ENCODE measurements at regions not wholly inside any gene's neighbourhood (a gene's known extent, or its start where the extent isn't known, plus 50 kb on each side); places are given as distances from the start of the nearest gene placed in this dataset.

DNA sequence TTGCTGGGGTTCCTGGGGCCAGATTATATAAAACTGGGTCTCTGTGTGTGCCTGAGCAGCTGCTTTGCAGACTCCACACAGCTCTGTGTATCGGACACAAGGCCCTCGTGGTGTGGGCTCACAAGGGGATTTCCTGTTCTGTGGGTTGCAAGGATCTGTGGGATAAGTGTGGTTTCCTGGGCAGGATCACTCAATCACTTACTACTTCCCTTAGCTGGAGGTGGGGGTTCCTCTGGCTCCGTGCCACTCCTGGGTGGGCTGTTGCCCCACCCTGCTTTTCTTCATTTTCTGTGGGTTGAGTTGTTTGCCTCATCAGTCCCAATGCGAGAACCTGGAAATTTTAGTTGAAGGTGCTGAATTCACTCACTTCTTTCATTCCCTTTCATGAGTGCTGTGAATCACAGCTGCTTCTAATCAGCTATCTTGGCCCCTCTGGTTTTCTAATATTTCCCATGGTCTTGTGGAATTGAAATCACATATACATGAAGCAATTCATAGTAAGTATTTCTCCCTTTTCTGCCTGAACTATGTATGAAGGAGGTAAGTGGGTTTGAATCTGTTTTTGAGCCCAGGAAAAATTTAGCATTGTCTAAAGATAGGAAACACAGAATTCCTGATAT lies 196.3 kb downstream of the DCDC2C start:
- intact Hi-C loops (cut with micrococcal nuclease; ENCODE audit: unreplicated experiment) = no loop called here
- WGBS (ENCODE audit: insufficient coverage, insufficient replicate concordance, low lambda C conversion rate, missing lambda C conversion rate) = 1% methylated on average over 4 of the region's 4 CpGs
- no peak for DNase-seq (ENCODE audit: low read depth, low spot score)
- no peaks in the 10 kb centered on the region for H3K79me2 ChIP-seq (ENCODE audit: control insufficient read depth, insufficient read depth, low read length)
- no peak overlapping the region for H3K9ac ChIP-seq (ENCODE audit: control insufficient read depth, insufficient read depth, low read length)
- no peak overlapping the region for H3K27ac ChIP-seq (ENCODE audit: control insufficient read depth, insufficient read depth)
- no peak overlapping the region for H2AFZ ChIP-seq (ENCODE audit: control insufficient read depth, low read depth, low read length)
- in situ Hi-C loops (cut with MboI) = no loop called here
- TF ChIP-seq RELA (IDR thresholded peaks at IDR 0.05; ENCODE audit: borderline replicate concordance, partially characterized antibody) = no peak
- no peak for TF ChIP-seq IRF5 (IDR thresholded peaks at IDR 0.05; ENCODE audit: borderline replicate concordance)
- no peak for TF ChIP-seq ZNF622 (IDR thresholded peaks at IDR 0.05)
- no peak for TF ChIP-seq ZNF207 (IDR thresholded peaks at IDR 0.05; ENCODE audit: borderline replicate concordance)
- no peak for TF ChIP-seq HDGF (IDR thresholded peaks at IDR 0.05)
- TF ChIP-seq TBL1XR1 (IDR thresholded peaks at IDR 0.05; ENCODE audit: low read depth, low read length) = no peak
- TF ChIP-seq, protein P1, sequence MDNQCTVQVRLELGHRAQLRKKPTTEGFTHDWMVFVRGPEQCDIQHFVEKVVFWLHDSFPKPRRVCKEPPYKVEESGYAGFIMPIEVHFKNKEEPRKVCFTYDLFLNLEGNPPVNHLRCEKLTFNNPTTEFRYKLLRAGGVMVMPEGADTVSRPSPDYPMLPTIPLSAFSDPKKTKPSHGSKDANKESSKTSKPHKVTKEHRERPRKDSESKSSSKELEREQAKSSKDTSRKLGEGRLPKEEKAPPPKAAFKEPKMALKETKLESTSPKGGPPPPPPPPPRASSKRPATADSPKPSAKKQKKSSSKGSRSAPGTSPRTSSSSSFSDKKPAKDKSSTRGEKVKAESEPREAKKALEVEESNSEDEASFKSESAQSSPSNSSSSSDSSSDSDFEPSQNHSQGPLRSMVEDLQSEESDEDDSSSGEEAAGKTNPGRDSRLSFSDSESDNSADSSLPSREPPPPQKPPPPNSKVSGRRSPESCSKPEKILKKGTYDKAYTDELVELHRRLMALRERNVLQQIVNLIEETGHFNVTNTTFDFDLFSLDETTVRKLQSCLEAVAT (IDR thresholded peaks at IDR 0.05) = no peak
- TF ChIP-seq CHD1 (IDR thresholded peaks at IDR 0.05; ENCODE audit: low read depth, low read length) = no peak
- no peak for TF ChIP-seq FOXK2 (IDR thresholded peaks at IDR 0.05)
- TF ChIP-seq RB1 (IDR thresholded peaks at IDR 0.05; ENCODE audit: borderline replicate concordance) = no peak
- TF ChIP-seq PAX5 (IDR thresholded peaks at IDR 0.05; ENCODE audit: borderline replicate concordance, low read depth, low read length) = no peak
- no peak for TF ChIP-seq IKZF1 (conservative IDR thresholded peaks at IDR 0.05)
- FAIRE-seq = no peak
- RAD21 ChIA-PET (ENCODE audit: unreplicated experiment) = no interaction called here
- no TSS peak for BruUV-seq (replicated peaks)
- no peaks in the 10 kb centered on the region for H3K4me1 ChIP-seq (ENCODE audit: control insufficient read depth, insufficient read depth, low read length)
- ATAC-seq = no peak
- CTCF ChIA-PET = no interaction called here
- H3K36me3 ChIP-seq (ENCODE audit: control insufficient read depth in 2 of 2, insufficient read depth in 2 of 2, low read length in 1 of 2) = no peaks in the 10 kb centered on the region
- no peaks in the 10 kb centered on the region for H3K27me3 ChIP-seq (replicated peaks in 1 of 2; ENCODE audit: control insufficient read depth in 2 of 2, insufficient read depth in 2 of 2, low read length in 1 of 2)
- no peaks in the 10 kb centered on the region for H4K20me1 ChIP-seq (ENCODE audit: control insufficient read depth, insufficient read depth)
- H3K4me3 ChIP-seq = no peak overlapping the region
- H3K9me3 ChIP-seq (replicated peaks; ENCODE audit: control insufficient read depth, insufficient read depth, low read length) = no peaks in the 10 kb centered on the region
- no peak overlapping the region for H3K4me2 ChIP-seq (ENCODE audit: control insufficient read depth, insufficient read depth)
- POLR2A ChIA-PET = no interaction called here
- SMC1A ChIA-PET (ENCODE audit: uncharacterized antibody, unreplicated experiment) = no interaction called here

All from GM12878 (cell line).